WTC11 (cell line): ENCODE measurements at regions not wholly inside any gene's neighbourhood (a gene's known extent, or its start where the extent isn't known, plus 50 kb on each side); places are given as distances from the start of the nearest gene placed in this dataset.

Source experiments
- ATAC-seq: fragments of 200-7000 bp; cut with Tn5 transposase; 2 replicates; pipeline ENCODE4 v1.10.0; 2021; ENCODE audit warnings: mild to moderate bottlenecking, moderate library complexity
- CTCF ChIA-PET: fragments of 300-600 bp; sonication (Branson Sonifier 250); formaldehyde crosslinking; loops from one replicate; lab custom pipeline; 2021; ENCODE audit warnings: antibody characterized with exemption; lab: Charles Lee
- POLR2A ChIA-PET: fragments of 350-600 bp; sonication (Branson Sonifier 250); formaldehyde crosslinking; loops from one replicate; lab custom pipeline; 2021; ENCODE audit warnings: antibody characterized with exemption; lab: Charles Lee
- DNase-seq: peaks from one replicate; pipeline ENCODE4 v3.0.0; 2021; ENCODE audit warnings: low spot score
- H3K27ac Mint-ChIP-seq: 2 replicates; pipeline ENCODE4 v1.8.0; 2021; ENCODE audit warnings: mixed read lengths
- H3K27me3 Mint-ChIP-seq: 2 replicates; pipeline ENCODE4 v1.8.0; 2021; ENCODE audit warnings: low read depth, mild to moderate bottlenecking, moderate library complexity, mixed read lengths
- H3K36me3 Mint-ChIP-seq: 2 replicates; pipeline ENCODE4 v1.8.0; 2021; ENCODE audit warnings: mixed read lengths
- H3K4me1 Mint-ChIP-seq: 2 replicates; pipeline ENCODE4 v1.8.0; 2022; ENCODE audit warnings: mixed read lengths
- H3K4me3 Mint-ChIP-seq: 2 replicates; pipeline ENCODE4 v1.8.0; 2021; ENCODE audit warnings: mild to moderate bottlenecking, moderate library complexity, mixed read lengths
- H3K9me3 Mint-ChIP-seq: 2 replicates; pipeline ENCODE4 v1.8.0; 2021; ENCODE audit warnings: mixed read lengths
- AFF4 ChIP-seq: sonication (generic); formaldehyde crosslinking; IDR thresholded peaks from 2 replicates; pipeline ENCODE4 v1.8.1; 2023; ENCODE audit warnings: mild to moderate bottlenecking, missing genetic modification reagents, borderline replicate concordance
- E2F1 ChIP-seq: sonication (generic); formaldehyde crosslinking; IDR thresholded peaks from 2 replicates; pipeline ENCODE4 v1.8.0; 2022; ENCODE audit warnings: mild to moderate bottlenecking, missing genetic modification reagents
- ESRRA ChIP-seq: sonication (generic); formaldehyde crosslinking; IDR thresholded peaks from 2 replicates; pipeline ENCODE4 v1.8.1; 2022; ENCODE audit warnings: mild to moderate bottlenecking, missing genetic modification reagents, borderline replicate concordance
- FOXP4 ChIP-seq: sonication (generic); formaldehyde crosslinking; IDR thresholded peaks from 2 replicates; pipeline ENCODE4 v1.8.0; 2022; ENCODE audit warnings: mild to moderate bottlenecking, missing genetic modification reagents
- HMGA2 ChIP-seq: fragments of 250-450 bp; sonication (Bioruptor Pico); IDR thresholded peaks from 2 replicates; pipeline ENCODE4 v1.4.0; 2021; ENCODE audit warnings: mild to moderate bottlenecking, moderate library complexity
- JUN ChIP-seq: sonication (generic); formaldehyde crosslinking; IDR thresholded peaks from 2 replicates; pipeline ENCODE4 v1.8.0; 2023; ENCODE audit warnings: mild to moderate bottlenecking, missing genetic modification reagents
- MAX ChIP-seq: sonication (generic); formaldehyde crosslinking; IDR thresholded peaks from 2 replicates; pipeline ENCODE4 v1.8.0; 2022; ENCODE audit warnings: mild to moderate bottlenecking, missing genetic modification reagents
- MLX ChIP-seq: sonication (generic); formaldehyde crosslinking; IDR thresholded peaks from 2 replicates; pipeline ENCODE4 v1.8.1; 2023; ENCODE audit warnings: mild to moderate bottlenecking, missing genetic modification reagents, moderate library complexity
- MXD4 ChIP-seq: fragments of 250-450 bp; sonication (Bioruptor Pico); IDR thresholded peaks from 2 replicates; pipeline ENCODE4 v1.8.0; 2021; ENCODE audit warnings: mild to moderate bottlenecking, moderate library complexity, borderline replicate concordance
- PREB ChIP-seq: sonication (generic); formaldehyde crosslinking; IDR thresholded peaks from 2 replicates; pipeline ENCODE4 v1.8.1; 2022; ENCODE audit warnings: mild to moderate bottlenecking, missing genetic modification reagents, moderate library complexity, borderline replicate concordance
- TCF7 ChIP-seq: sonication (generic); formaldehyde crosslinking; IDR thresholded peaks from 2 replicates; pipeline ENCODE4 v1.8.0; 2022; ENCODE audit warnings: mild to moderate bottlenecking, low read depth, missing genetic modification reagents, moderate library complexity
- TEAD1 ChIP-seq: sonication (generic); formaldehyde crosslinking; IDR thresholded peaks from 2 replicates; pipeline ENCODE4 v1.8.0; 2022; ENCODE audit warnings: mild to moderate bottlenecking, missing genetic modification reagents
- TP53 ChIP-seq: sonication (generic); formaldehyde crosslinking; IDR thresholded peaks from 2 replicates; pipeline ENCODE4 v1.8.1; 2023; ENCODE audit warnings: mild to moderate bottlenecking, missing genetic modification reagents
- USF2 ChIP-seq: sonication (generic); formaldehyde crosslinking; IDR thresholded peaks from 2 replicates; pipeline ENCODE4 v1.8.1; 2023; ENCODE audit warnings: mild to moderate bottlenecking, missing genetic modification reagents, moderate library complexity
- ZMAT4 ChIP-seq: fragments of 250-450 bp; sonication (Bioruptor Pico); IDR thresholded peaks from 2 replicates; pipeline ENCODE4 v1.9.0; 2021; ENCODE audit warnings: mild to moderate bottlenecking
- ZNF219 ChIP-seq: sonication (generic); formaldehyde crosslinking; IDR thresholded peaks from 2 replicates; pipeline ENCODE4 v1.8.0; 2023; ENCODE audit warnings: missing genetic modification reagents, mild to moderate bottlenecking, borderline replicate concordance
- ZNF281 ChIP-seq: sonication (generic); formaldehyde crosslinking; IDR thresholded peaks from 2 replicates; pipeline ENCODE4 v1.8.0; 2023; ENCODE audit warnings: mild to moderate bottlenecking, missing genetic modification reagents

- TF ChIP-seq ZMAT4 (CRISPR knock-in tag), result no peak
- TF ChIP-seq E2F1, result no peak
Measured at GRCh38 chr3:144265542-144266100, 294.0 kb downstream of the DIPK2A start (continued).

GRCh38 chr3:144270100-144270499, 298.5 kb downstream of the DIPK2A start:
- no peak for ATAC-seq
- Mint-ChIP-seq H3K27me3 (peaks cover 7% of the 10 kb centered on the region), H3K4me1 (peaks cover 31% of the 10 kb centered on the region), H3K4me3 (no peak overlapping the region), H3K36me3 (no peaks in the 10 kb centered on the region), H3K27ac (no peak overlapping the region), H3K9me3 (peaks cover 4% of the 10 kb centered on the region; the same call in 1 of the 2 replicates)
- CTCF ChIA-PET, result no interaction called here
- TF ChIP-seq FOXP4 (no peak), MLX (CRISPR knock-in tag) (no peak), E2F1 (no peak), TEAD1 (CRISPR knock-in tag) (no peak), TCF7 (CRISPR knock-in tag) (no peak), JUN (CRISPR knock-in tag) (no peak), HMGA2 (no peak), AFF4 (CRISPR knock-in tag) (no peak), TP53 (CRISPR knock-in tag) (no peak), MAX (CRISPR knock-in tag) (no peak), ZNF281 (no peak), MXD4 (CRISPR knock-in tag) (no peak), ZNF219 (no peak), ESRRA (no peak), PREB (CRISPR knock-in tag) (no peak), USF2 (CRISPR knock-in tag) (no peak)
- POLR2A ChIA-PET, result no interaction called here
- DNase-seq, result no peak
